ENCODE measurements at regions not wholly inside any gene's neighbourhood (a gene's known extent, or its start where the extent isn't known, plus 50 kb on each side); places are given as distances from the start of the nearest gene placed in this dataset.

DNA sequence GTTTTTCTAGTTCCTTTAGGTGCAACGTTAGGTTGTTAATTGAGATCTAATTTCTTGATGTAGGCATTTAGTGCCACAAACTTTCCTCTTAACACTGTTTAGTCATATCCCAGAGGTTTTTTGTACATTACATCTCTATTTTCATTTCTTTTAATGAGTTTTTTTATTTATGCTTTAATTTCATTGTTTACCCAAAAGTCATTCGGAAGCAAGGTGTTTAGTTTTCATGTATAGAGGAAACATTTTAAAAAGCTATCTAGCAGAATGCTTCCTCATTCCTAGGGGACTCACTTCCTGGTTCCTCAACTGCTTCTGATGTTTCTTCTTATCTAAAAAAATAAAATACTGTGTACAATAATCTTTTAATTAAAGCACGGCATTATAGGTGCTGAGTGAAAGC is 307.2 kb upstream of the CAMK1G start:
- DNase-seq (ENCODE audit: insufficient read length, low spot score) (no peak), FAIRE-seq (no peak)
- TF ChIP-seq, protein P1, sequence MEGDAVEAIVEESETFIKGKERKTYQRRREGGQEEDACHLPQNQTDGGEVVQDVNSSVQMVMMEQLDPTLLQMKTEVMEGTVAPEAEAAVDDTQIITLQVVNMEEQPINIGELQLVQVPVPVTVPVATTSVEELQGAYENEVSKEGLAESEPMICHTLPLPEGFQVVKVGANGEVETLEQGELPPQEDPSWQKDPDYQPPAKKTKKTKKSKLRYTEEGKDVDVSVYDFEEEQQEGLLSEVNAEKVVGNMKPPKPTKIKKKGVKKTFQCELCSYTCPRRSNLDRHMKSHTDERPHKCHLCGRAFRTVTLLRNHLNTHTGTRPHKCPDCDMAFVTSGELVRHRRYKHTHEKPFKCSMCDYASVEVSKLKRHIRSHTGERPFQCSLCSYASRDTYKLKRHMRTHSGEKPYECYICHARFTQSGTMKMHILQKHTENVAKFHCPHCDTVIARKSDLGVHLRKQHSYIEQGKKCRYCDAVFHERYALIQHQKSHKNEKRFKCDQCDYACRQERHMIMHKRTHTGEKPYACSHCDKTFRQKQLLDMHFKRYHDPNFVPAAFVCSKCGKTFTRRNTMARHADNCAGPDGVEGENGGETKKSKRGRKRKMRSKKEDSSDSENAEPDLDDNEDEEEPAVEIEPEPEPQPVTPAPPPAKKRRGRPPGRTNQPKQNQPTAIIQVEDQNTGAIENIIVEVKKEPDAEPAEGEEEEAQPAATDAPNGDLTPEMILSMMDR (IDR thresholded peaks at IDR 0.05; ENCODE audit: insufficient read depth, missing control alignments) = no peak

DNA sequence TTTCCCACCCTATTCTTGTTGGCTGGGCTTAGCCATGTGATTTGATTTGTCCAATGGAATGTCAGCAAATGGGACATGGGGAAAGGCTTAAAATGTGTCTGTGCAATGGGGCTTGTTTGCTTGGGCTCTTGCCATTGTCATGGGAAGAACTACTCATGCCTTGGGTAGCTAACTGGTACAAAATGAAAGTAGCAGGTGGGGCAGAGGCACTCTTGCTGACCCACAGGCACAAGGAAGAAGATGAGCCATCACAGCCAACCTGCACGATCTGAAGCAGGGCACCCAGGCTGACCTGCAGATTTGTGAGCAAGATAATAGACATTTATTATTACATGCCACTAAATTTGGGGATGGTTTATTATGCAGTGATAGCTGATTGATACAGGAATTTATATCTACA is 305.9 kb upstream of the CAMK1G start:
- TF ChIP-seq, protein P1 (IDR thresholded peaks at IDR 0.05; ENCODE audit: insufficient read depth, missing control alignments) = no peak
- DNase-seq (ENCODE audit: insufficient read length, low spot score) = no peak

DNA sequence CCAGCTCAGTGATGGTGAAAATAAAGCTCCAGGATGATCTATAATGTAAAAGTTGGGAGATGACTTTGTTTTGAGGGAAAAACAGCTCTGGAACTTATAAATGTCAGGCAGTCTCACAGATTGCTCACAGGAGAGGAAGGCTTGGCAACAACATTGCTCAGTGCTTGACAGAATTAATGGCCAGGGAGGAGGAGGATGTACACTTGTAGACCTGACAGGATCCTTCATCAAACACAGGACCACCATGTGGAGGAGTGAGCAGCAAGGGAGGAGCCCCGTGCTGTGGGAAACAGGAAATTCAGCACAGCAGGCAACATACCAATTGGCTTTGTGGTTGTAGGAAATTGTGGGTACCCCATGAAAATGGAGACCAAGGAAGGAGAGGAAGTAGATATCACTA is 291.8 kb upstream of the CAMK1G start:
- DNase-seq (ENCODE audit: insufficient read length, low spot score) (no peak), FAIRE-seq (no peak)
- TF ChIP-seq, protein P1 (IDR thresholded peaks at IDR 0.05; ENCODE audit: insufficient read depth, missing control alignments) = no peak

More for the DNA sequence above, 305.9 kb upstream of the CAMK1G start:
- FAIRE-seq = no peak

DNA sequence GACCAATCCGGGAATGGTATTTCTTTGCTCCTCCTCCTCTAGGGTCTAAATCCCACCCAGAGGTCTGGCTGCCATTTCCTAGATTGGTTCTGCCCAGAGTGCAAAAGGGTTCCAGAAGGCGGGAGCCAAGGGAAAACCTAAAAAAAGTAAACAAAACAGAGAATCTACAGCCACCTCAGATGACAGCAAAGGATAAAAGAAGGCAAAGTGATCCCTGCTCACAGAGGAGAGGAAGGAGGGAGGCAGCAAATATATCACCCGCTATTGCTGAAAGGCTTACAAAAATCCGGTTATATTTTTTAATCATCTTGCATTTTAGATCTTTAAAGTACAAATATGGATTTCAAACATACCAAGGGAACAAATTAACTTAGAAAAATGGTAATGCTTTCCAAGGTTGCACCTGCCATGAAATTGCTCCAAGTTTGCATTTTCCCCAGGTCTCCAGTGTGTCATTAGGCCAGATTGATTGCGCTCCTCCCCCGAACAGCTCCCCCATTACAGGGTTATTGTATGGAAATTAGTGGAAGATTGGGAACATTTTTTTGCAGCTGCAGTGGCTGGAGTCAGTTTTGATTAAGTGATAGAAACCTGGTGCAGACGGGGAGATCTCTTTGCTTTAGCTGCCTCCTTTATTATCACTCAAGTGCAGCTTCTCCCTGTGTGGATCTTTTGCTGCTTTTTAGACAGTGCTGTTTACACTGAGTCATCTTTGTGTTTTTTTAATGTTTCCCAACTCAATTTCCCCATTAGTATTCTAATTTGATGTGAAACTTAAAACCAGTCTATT is 280.5 kb upstream of the CAMK1G start:
- FAIRE-seq = no peak
- TF ChIP-seq, protein P1 (IDR thresholded peaks at IDR 0.05; ENCODE audit: insufficient read depth, missing control alignments) = no peak
- no peak for DNase-seq (ENCODE audit: insufficient read length, low spot score)

DNA sequence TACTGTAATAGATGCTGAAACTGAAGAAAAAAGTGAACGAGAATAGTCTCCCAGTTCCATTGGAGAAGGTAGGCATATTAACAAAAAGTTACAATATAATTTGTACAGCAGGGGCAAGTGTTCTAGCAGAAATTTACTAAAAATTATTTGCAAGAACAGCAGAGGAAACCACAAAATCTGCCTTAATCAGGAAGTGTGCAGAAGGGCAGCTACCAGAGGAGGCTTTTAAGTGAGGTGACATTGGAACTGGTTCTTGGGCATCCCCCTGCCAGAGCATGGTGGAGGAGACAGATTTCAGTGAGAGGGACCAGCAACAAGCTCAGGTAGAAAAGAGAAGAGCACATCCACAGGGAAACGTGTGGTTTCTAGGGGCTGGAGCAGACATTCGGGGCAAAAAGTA is 279.3 kb upstream of the CAMK1G start:
- TF ChIP-seq, protein P1 (IDR thresholded peaks at IDR 0.05; ENCODE audit: insufficient read depth, missing control alignments) = no peak
- DNase-seq (ENCODE audit: insufficient read length, low spot score) = no peak
- no peak for FAIRE-seq

DNA sequence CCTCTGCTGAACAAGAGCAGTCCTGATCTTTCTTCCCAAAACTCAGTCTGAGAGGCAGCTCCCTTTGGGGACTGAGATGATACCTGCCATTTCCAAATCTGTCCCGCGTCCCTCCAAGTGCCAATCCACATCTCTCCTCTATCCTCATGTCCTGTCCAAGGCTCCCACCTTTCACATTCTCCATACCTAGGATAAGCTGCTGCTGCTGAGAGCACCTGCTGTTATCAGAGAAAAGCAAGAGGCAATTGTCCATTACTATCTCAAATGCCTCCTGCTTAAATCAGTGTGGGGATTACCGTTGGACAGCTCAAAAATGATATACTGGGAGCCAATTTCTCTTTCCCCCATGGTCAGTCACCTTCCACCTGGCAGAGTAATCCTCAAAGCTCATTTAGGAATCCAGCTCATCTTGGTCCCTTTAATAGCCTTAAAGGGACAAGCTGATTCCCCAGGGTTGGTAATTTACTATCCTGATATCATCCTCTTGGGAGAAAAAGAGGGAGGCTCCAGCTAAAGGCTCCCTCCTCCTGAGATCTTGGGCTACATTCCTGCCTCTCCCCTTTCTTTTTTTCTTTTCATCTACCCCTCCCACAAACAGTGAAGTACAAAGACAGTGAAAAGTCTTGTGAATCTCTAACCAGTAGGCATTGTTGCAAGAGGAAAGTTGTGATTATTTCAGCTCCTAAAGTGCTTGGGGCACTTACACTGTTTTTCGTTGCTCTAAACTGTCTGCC is 278.1 kb upstream of the CAMK1G start:
- FAIRE-seq = no peak
- DNase-seq (ENCODE audit: insufficient read length, low spot score) = no peak
- TF ChIP-seq, protein P1 (IDR thresholded peaks at IDR 0.05; ENCODE audit: insufficient read depth, missing control alignments) = no peak

DNA sequence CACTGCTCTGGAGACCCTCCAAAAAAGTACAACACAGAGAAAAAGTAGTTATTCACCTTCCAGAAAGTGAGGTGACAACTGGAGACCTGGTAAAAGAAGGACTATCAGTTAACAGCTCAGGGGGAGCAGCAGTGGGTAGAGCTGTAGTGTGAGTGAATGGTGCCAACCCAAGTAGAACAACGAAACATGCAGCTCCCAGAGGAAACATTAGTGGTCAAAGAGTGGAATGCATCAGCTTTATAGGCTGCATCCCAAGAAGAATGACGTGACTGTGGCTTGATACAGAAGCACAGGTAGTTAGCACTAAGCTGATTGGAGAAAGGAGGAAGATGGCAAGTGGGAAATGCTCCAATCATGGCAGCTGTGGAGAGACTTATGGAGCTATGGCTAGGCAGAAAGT is 275.7 kb upstream of the CAMK1G start:
- FAIRE-seq (no peak), DNase-seq (ENCODE audit: insufficient read length, low spot score) (no peak)
- TF ChIP-seq, protein P1 (IDR thresholded peaks at IDR 0.05; ENCODE audit: insufficient read depth, missing control alignments) = no peak
